HFF-Myc (cell line): ENCODE measurements at regions not wholly inside any gene's neighbourhood (a gene's known extent, or its start where the extent isn't known, plus 50 kb on each side); places are given as distances from the start of the nearest gene placed in this dataset.

Experiments used
- DNase-seq: peaks from one replicate; pipeline ENCODE4 v3.0.0-alpha.2; 2011; ENCODE audit warnings: low read depth; ENCODE audit errors: extremely low read depth
- H3K4me3 ChIP-seq: replicated peaks from 2 replicates; pipeline ENCODE4 v1.5.1; 2011; ENCODE audit warnings: low read depth, mild to moderate bottlenecking, control low read depth, low read length
- CTCF ChIP-seq: IDR thresholded peaks from 2 replicates; pipeline ENCODE4 v1.5.1; 2012; ENCODE audit warnings: mild to moderate bottlenecking, low read depth, low read length, control low read depth; ENCODE audit errors: missing control alignments

GRCh38 chr2:217667035-217667434 lies 335.8 kb downstream of the TNS1 start:
- no peak overlapping the region for H3K4me3 ChIP-seq
- TF ChIP-seq CTCF: no peak
- no peak for DNase-seq

- TF ChIP-seq CTCF: no peak
- H3K4me3 ChIP-seq: no peak overlapping the region
- DNase-seq: no peak
Observed at GRCh38 chr2:217666338-217666737, 336.5 kb downstream of the TNS1 start.

GRCh38 chr2:217664761-217665160 lies 338.0 kb downstream of the TNS1 start:
- no peak overlapping the region for H3K4me3 ChIP-seq
- no peak for TF ChIP-seq CTCF
- no peak for DNase-seq

DNA sequence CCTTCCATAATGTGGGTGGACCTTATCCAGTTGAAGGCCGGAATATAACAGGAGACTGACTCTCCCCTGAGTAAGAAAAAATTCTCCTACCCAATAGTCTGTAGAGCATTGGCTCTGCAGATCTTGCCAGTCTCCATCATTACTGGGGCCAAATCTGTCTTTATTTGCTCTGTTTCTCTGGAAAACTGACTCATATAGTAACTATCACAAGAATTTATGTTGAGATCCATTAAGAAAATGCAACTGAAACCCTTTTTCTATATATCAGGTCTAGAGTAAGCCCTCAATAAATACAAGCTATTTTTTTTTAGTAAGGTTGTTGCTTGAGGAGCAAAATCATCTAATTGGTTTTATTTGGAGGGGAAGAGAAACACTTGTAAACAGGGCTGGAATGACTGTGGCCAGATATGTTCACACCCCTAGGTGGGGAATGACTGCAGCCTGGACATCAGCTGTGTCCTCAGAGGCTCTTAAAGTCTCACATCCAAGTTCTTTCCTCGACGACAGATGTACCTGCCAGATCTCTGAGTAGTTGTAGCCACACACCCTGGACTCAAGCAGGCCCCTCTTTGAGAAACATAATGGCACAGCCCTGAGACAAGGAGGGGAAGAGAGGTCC lies 339.7 kb downstream of the TNS1 start:
- H3K4me3 ChIP-seq: no peak overlapping the region
- no peak for DNase-seq
- TF ChIP-seq CTCF: no peak

- TF ChIP-seq CTCF: no peak
- no peak for DNase-seq
- no peak overlapping the region for H3K4me3 ChIP-seq
Observed at GRCh38 chr2:217661378-217661777, 341.4 kb downstream of the TNS1 start.

- no peak for TF ChIP-seq CTCF
- H3K4me3 ChIP-seq: no peak overlapping the region
- DNase-seq: no peak
Observed at GRCh38 chr2:217660423-217660822, 342.4 kb downstream of the TNS1 start.

GRCh38 chr2:217658806-217659205 lies 344.0 kb downstream of the TNS1 start:
- DNase-seq: no peak
- no peak overlapping the region for H3K4me3 ChIP-seq
- TF ChIP-seq CTCF: no peak
